H9 (cell line): ENCODE measurements at regions not wholly inside any gene's neighbourhood (a gene's known extent, or its start where the extent isn't known, plus 50 kb on each side); places are given as distances from the start of the nearest gene placed in this dataset.

Experiments
- DNase-seq: peaks from one replicate; pipeline ENCODE4 v3.0.0-alpha.2; 2017
- H2AFZ ChIP-seq: one replicate; pipeline ENCODE4 v1.6.1; 2013; ENCODE audit warnings: mild to moderate bottlenecking, low read length, control low read depth, moderate library complexity
- H2AK5ac ChIP-seq: 2 replicates; pipeline ENCODE4 v1.6.1; 2013; ENCODE audit warnings: low read length, control low read depth, mixed read lengths; ENCODE audit not compliant: insufficient read length
- H2BK120ac ChIP-seq: one replicate; pipeline ENCODE4 v1.6.1; 2013; ENCODE audit warnings: low read depth, mild to moderate bottlenecking, low read length, control low read depth, inconsistent platforms; ENCODE audit not compliant: poor library complexity, severe bottlenecking
- H2BK12ac ChIP-seq: 2 replicates; pipeline ENCODE4 v1.6.1; 2013; ENCODE audit warnings: low read length, control low read depth, mixed read lengths, low read depth; ENCODE audit not compliant: insufficient read length
- H2BK15ac ChIP-seq: 2 replicates; pipeline ENCODE4 v1.6.1; 2013; ENCODE audit warnings: low read depth, low read length, control low read depth
- H2BK20ac ChIP-seq: one replicate; pipeline ENCODE4 v1.6.1; 2013; ENCODE audit warnings: low read depth, mild to moderate bottlenecking, low read length, control low read depth, inconsistent platforms; ENCODE audit not compliant: poor library complexity, severe bottlenecking
- H2BK5ac ChIP-seq: 2 replicates; pipeline ENCODE4 v1.6.1; 2013; ENCODE audit warnings: low read length, control low read depth, mixed read lengths; ENCODE audit not compliant: insufficient read length
- H3K14ac ChIP-seq: 2 replicates; pipeline ENCODE4 v1.6.1; 2013; ENCODE audit warnings: low read length, control low read depth; ENCODE audit not compliant: insufficient read depth
- H3K18ac ChIP-seq: 2 replicates; pipeline ENCODE4 v1.6.1; 2013; ENCODE audit warnings: low read depth, mild to moderate bottlenecking, mixed read lengths, low read length, control low read depth; ENCODE audit not compliant: insufficient read length
- H3K23ac ChIP-seq: 2 replicates; pipeline ENCODE4 v1.6.1; 2013; ENCODE audit warnings: low read length, control low read depth, mixed read lengths, low read depth; ENCODE audit not compliant: insufficient read length
- H3K23me2 ChIP-seq: 2 replicates; pipeline ENCODE4 v1.6.1; 2013; ENCODE audit warnings: low read depth, mild to moderate bottlenecking, mixed read lengths, low read length, control low read depth; ENCODE audit not compliant: insufficient read length, poor library complexity, severe bottlenecking
- H3K27ac ChIP-seq: 2 replicates; pipeline ENCODE4 v1.5.1; 2013; ENCODE audit warnings: low read length, control low read depth, mixed read lengths, low read depth; ENCODE audit not compliant: insufficient read length
- H3K27me3 ChIP-seq: 2 replicates; pipeline ENCODE4 v1.6.1; 2013; ENCODE audit warnings: low read length, control low read depth, inconsistent platforms; ENCODE audit not compliant: insufficient read depth
- H3K4ac ChIP-seq: 2 replicates; pipeline ENCODE4 v1.6.1; 2013; ENCODE audit warnings: low read depth, mild to moderate bottlenecking, control low read depth, inconsistent platforms, low read length, moderate library complexity
- H3K4me1 ChIP-seq: 2 replicates; pipeline ENCODE4 v1.6.1; 2013; ENCODE audit warnings: low read length, control low read depth, inconsistent platforms; ENCODE audit not compliant: insufficient read depth
- H3K4me2 ChIP-seq: 2 replicates; pipeline ENCODE4 v1.6.1; 2013; ENCODE audit warnings: low read length, control low read depth, mixed read lengths; ENCODE audit not compliant: insufficient read length, insufficient read depth
- H3K56ac ChIP-seq: 2 replicates; pipeline ENCODE4 v1.6.1; 2013; ENCODE audit warnings: low read depth, mild to moderate bottlenecking, mixed read lengths, low read length, control low read depth; ENCODE audit not compliant: insufficient read length
- H3K79me1 ChIP-seq: 2 replicates; pipeline ENCODE4 v1.6.1; 2013; ENCODE audit warnings: low read depth, mild to moderate bottlenecking, moderate library complexity, low read length, control low read depth, inconsistent platforms; ENCODE audit not compliant: insufficient read depth, poor library complexity, severe bottlenecking
- H3K79me2 ChIP-seq: 2 replicates; pipeline ENCODE4 v1.6.1; 2013; ENCODE audit warnings: low read length, control low read depth, inconsistent platforms; ENCODE audit not compliant: insufficient read depth
- H3K9ac ChIP-seq: 2 replicates; pipeline ENCODE4 v1.6.1; 2013; ENCODE audit warnings: low read length, control low read depth, mixed read lengths; ENCODE audit not compliant: insufficient read length; ENCODE audit errors: extremely low read depth
- H3K9me3 ChIP-seq: one replicate; pipeline ENCODE4 v1.6.1; 2013; ENCODE audit warnings: low read depth, low read length, inconsistent platforms; ENCODE audit not compliant: control insufficient read depth
- H3T11ph ChIP-seq: one replicate; pipeline ENCODE4 v1.6.1; 2013; ENCODE audit warnings: mild to moderate bottlenecking, low read length, control low read depth, inconsistent platforms
- H4K20me1 ChIP-seq: one replicate; pipeline ENCODE4 v1.6.1; 2013; ENCODE audit not compliant: control insufficient read depth, insufficient read length, insufficient read depth
- H4K5ac ChIP-seq: 2 replicates; pipeline ENCODE4 v1.6.1; 2013; ENCODE audit warnings: low read depth, mild to moderate bottlenecking, mixed read lengths, low read length, control low read depth; ENCODE audit not compliant: insufficient read length
- H4K8ac ChIP-seq: replicated peaks from 2 replicates; pipeline ENCODE4 v1.6.1; 2013; ENCODE audit warnings: low read length, control low read depth, mixed read lengths, low read depth; ENCODE audit not compliant: insufficient read length
- H4K91ac ChIP-seq: 2 replicates; pipeline ENCODE4 v1.6.1; 2013; ENCODE audit warnings: low read depth, mild to moderate bottlenecking, moderate library complexity, mixed read lengths, low read length, control low read depth; ENCODE audit not compliant: insufficient read length
- H3K27ac Mint-ChIP-seq, 3 experiments: 2 replicates in 2 of 3; 3 replicates in 1 of 3; pipeline ENCODE4 v1.8.0; 2020 to 2021; ENCODE audit warnings: mixed read lengths in 3 of 3, mild to moderate bottlenecking in 1 of 3, moderate library complexity in 1 of 3
- H3K27me3 Mint-ChIP-seq: 2 replicates; pipeline ENCODE4 v1.8.0; 2021; ENCODE audit warnings: low read depth, mild to moderate bottlenecking, moderate library complexity, mixed read lengths
- H3K36me3 Mint-ChIP-seq, 3 experiments: 2 replicates in 2 of 3; 3 replicates in 1 of 3; pipeline ENCODE4 v1.8.0; 2020 to 2021; ENCODE audit warnings: low read depth in 3 of 3, mixed read lengths in 3 of 3; ENCODE audit not compliant: insufficient read depth in 1 of 3
- H3K4me1 Mint-ChIP-seq, 2 experiments: 2 replicates each; pipeline ENCODE4 v1.8.0; 2020; ENCODE audit warnings: mixed read lengths in 2 of 2
- H3K4me3 Mint-ChIP-seq, 2 experiments: 2 replicates in 1 of 2; 3 replicates in 1 of 2; pipeline ENCODE4 v1.8.0; 2020 to 2021; ENCODE audit warnings: mild to moderate bottlenecking in 2 of 2, mixed read lengths in 2 of 2, moderate library complexity in 1 of 2
- H3K9me3 Mint-ChIP-seq, 2 experiments: 2 replicates in 1 of 2; 3 replicates in 1 of 2; pipeline ENCODE4 v1.8.0; 2020; ENCODE audit warnings: mild to moderate bottlenecking in 2 of 2, mixed read lengths in 2 of 2, moderate library complexity in 1 of 2
- CTCF ChIP-seq: fragments of 200-600 bp; sonication (generic); conservative IDR thresholded peaks from 3 replicates; pipeline ENCODE4 v1.8.0; 2021; ENCODE audit warnings: antibody characterized with exemption, mild to moderate bottlenecking
- WGBS: extraction: QIAGEN DNeasy Blood & Tissue Kit; methylation state at CpG from one replicate; pipeline ENCODE4 v1.1.7; 2013; ENCODE audit warnings: missing lambda C conversion rate, low lambda C conversion rate, mixed read lengths; ENCODE audit not compliant: insufficient read length; ENCODE audit errors: extremely low coverage; 5-methylcytosine and 5-hydroxymethylcytosine counted together

- Histone ChIP-seq H3K79me2 (no peaks in the 10 kb centered on the region), H4K20me1 (no peaks in the 10 kb centered on the region), H3K27me3 (no peaks in the 10 kb centered on the region; the same call in 1 of the 2 replicates), H3K9me3 (no peaks in the 10 kb centered on the region), H2AK5ac (no peak overlapping the region), H2AFZ (no peak overlapping the region), H3K79me1 (no peaks in the 10 kb centered on the region), H4K8ac (no peak overlapping the region), H3K23me2 (no peaks in the 10 kb centered on the region), H3K4ac (no peak overlapping the region), H4K5ac (no peak overlapping the region), H3K23ac (no peak overlapping the region), H2BK12ac (no peak overlapping the region), H3K4me2 (no peak overlapping the region), H2BK120ac (no peak overlapping the region), H3K56ac (no peak overlapping the region), H2BK20ac (no peak overlapping the region), H4K91ac (no peak overlapping the region), H3K4me1 (no peaks in the 10 kb centered on the region), H3T11ph (no peak overlapping the region), H3K9ac (no peak overlapping the region), H2BK15ac (no peak overlapping the region), H3K18ac (no peak overlapping the region), H3K14ac (no peak overlapping the region), H3K27ac (no peak overlapping the region), H2BK5ac (no peak overlapping the region)
- Mint-ChIP-seq H3K36me3 (no peaks in the 10 kb centered on the region), H3K4me1 (peaks cover 12 to 13% of the 10 kb centered on the region in 2 experiments), H3K27me3 (peaks cover 3% of the 10 kb centered on the region), H3K27ac (no peak overlapping the region; a peak in 1 of 7 replicates), H3K4me3 (no peak overlapping the region), H3K9me3 (no peaks in the 10 kb centered on the region)
- WGBS, result no CpG with 5 or more reads among the region's 3 CpGs
- DNase-seq, result no peak
- TF ChIP-seq CTCF, result no peak
These were observed 1106.6 kb upstream of the B3GALT2 start for GRCh38 chr1:194292966-194293365.
